ENCODE measurements at regions not wholly inside any gene's neighbourhood (a gene's known extent, or its start where the extent isn't known, plus 50 kb on each side); places are given as distances from the start of the nearest gene placed in this dataset.

DNA sequence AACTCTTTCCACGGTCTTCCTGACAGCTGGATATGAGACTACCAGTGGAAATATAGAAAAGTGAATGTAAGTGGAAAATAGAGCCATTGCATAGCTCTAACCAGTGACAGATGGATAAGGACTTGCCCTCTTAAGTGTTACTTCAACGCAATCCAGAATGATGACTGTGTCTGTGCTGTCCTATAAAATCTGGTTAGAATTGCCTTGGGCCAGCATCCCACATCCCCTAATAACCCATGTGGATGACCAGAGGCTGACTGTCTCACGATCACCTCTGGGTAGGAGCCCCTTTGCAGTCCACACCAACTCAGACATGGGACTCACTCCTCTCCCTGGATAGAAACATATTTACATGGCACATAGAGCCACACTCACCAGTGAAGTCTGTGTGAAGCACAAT lies 186.6 kb downstream of the C1D start:
- Histone ChIP-seq H3K4me1 (ENCODE audit: insufficient read depth) (peaks cover 5% of the 10 kb centered on the region), H2AFZ (no peak overlapping the region), H3K79me2 (no peaks in the 10 kb centered on the region)

DNA sequence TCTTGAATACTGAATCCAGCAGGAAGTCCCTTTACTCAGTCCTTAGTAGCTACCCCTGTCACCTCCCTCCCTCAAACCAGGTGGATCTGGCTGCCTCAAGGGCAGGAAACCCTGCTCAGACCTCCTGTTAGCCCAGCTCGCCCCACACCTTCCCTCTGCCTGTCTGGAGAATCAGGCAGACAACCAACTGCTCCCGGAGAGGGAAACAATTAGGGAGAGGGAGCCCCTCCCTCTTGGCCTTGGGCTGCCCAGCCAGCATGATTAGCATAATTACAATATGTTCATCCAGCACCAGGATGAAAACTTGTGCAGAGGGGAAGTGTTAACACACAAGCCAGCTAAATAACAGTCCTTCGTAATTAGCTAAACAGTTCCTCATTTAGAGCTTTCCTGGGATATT lies 185.5 kb downstream of the C1D start:
- no peak overlapping the region for H3K27ac ChIP-seq
- WGBS (ENCODE audit: low lambda C conversion rate, missing lambda C conversion rate) = 49% methylated on average over 3 of the region's 3 CpGs
- no peak overlapping the region for H3K4me3 ChIP-seq
- no peaks in the 10 kb centered on the region for H3K36me3 ChIP-seq (replicated peaks; ENCODE audit: insufficient read depth, low read depth)
- no peak overlapping the region for H2AFZ ChIP-seq
- H3K4me2 ChIP-seq = no peak overlapping the region
- no peaks in the 10 kb centered on the region for H3K79me2 ChIP-seq
- H3K4me1 ChIP-seq (ENCODE audit: insufficient read depth) = no peaks in the 10 kb centered on the region
- no peaks in the 10 kb centered on the region for H3K27me3 ChIP-seq
- no peak for DNase-seq (ENCODE audit: low spot score)
- TF ChIP-seq EZH2phosphoT487 (IDR thresholded peaks at IDR 0.05; ENCODE audit: low read depth, severe bottlenecking, unreplicated experiment) (no peak), EZH2 (IDR thresholded peaks at IDR 0.05; ENCODE audit: borderline replicate concordance) (no peak)
- TF ChIP-seq, protein P1, sequence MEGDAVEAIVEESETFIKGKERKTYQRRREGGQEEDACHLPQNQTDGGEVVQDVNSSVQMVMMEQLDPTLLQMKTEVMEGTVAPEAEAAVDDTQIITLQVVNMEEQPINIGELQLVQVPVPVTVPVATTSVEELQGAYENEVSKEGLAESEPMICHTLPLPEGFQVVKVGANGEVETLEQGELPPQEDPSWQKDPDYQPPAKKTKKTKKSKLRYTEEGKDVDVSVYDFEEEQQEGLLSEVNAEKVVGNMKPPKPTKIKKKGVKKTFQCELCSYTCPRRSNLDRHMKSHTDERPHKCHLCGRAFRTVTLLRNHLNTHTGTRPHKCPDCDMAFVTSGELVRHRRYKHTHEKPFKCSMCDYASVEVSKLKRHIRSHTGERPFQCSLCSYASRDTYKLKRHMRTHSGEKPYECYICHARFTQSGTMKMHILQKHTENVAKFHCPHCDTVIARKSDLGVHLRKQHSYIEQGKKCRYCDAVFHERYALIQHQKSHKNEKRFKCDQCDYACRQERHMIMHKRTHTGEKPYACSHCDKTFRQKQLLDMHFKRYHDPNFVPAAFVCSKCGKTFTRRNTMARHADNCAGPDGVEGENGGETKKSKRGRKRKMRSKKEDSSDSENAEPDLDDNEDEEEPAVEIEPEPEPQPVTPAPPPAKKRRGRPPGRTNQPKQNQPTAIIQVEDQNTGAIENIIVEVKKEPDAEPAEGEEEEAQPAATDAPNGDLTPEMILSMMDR (IDR thresholded peaks at IDR 0.05; ENCODE audit: poor library complexity) = no peak
- no peaks in the 10 kb centered on the region for H3K9me3 ChIP-seq (ENCODE audit: low read depth)
- H4K20me1 ChIP-seq (ENCODE audit: insufficient read depth, poor library complexity, severe bottlenecking) = no peaks in the 10 kb centered on the region
- H3K9me2 ChIP-seq (replicated peaks; ENCODE audit: insufficient read depth) = no peaks in the 10 kb centered on the region

More for the DNA sequence above, 186.6 kb downstream of the C1D start:
- TF ChIP-seq, protein P1 (IDR thresholded peaks at IDR 0.05; ENCODE audit: poor library complexity) = no peak
- TF ChIP-seq EZH2phosphoT487 (IDR thresholded peaks at IDR 0.05; ENCODE audit: low read depth, severe bottlenecking, unreplicated experiment) (no peak), EZH2 (IDR thresholded peaks at IDR 0.05; ENCODE audit: borderline replicate concordance) (no peak)
- Histone ChIP-seq H3K36me3 (replicated peaks; ENCODE audit: insufficient read depth, low read depth) (no peaks in the 10 kb centered on the region), H3K27me3 (no peaks in the 10 kb centered on the region), H4K20me1 (ENCODE audit: insufficient read depth, poor library complexity, severe bottlenecking) (no peaks in the 10 kb centered on the region), H3K9me2 (replicated peaks; ENCODE audit: insufficient read depth) (no peaks in the 10 kb centered on the region), H3K4me3 (no peak overlapping the region), H3K9me3 (ENCODE audit: low read depth) (no peaks in the 10 kb centered on the region), H3K27ac (no peak overlapping the region), H3K4me2 (no peak overlapping the region)
- DNase-seq (ENCODE audit: low spot score) = no peak
- WGBS (ENCODE audit: low lambda C conversion rate, missing lambda C conversion rate) = 77% methylated on average over 3 of the region's 3 CpGs

DNA sequence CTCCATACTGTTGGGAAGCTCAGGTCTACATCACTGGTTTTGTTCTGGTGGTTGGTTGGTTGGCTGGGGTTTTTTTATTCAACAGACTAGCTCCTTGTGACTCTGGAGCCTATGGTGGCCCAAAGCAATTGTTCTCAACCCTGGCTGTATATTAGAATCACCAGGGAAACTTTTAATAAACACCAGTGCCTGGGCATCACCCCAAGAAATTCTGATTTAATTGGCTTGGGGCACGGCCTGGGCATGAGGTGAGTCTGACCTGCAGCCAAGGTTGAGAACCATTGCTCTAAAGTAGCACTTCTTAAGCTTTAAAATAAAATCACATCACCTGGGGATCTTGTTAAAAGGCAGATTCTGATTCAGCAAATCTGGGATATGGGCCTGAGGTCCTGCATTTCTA lies 184.1 kb downstream of the C1D start:
- 100% methylated on average over 1 of the region's 1 CpG for WGBS (ENCODE audit: low lambda C conversion rate, missing lambda C conversion rate)
- Histone ChIP-seq H3K4me2 (no peak overlapping the region), H3K27ac (no peak overlapping the region), H4K20me1 (ENCODE audit: insufficient read depth, poor library complexity, severe bottlenecking) (no peaks in the 10 kb centered on the region), H3K36me3 (replicated peaks; ENCODE audit: insufficient read depth, low read depth) (no peaks in the 10 kb centered on the region), H3K4me1 (ENCODE audit: insufficient read depth) (no peaks in the 10 kb centered on the region), H2AFZ (no peak overlapping the region), H3K9me3 (ENCODE audit: low read depth) (no peaks in the 10 kb centered on the region), H3K4me3 (no peak overlapping the region), H3K27me3 (no peaks in the 10 kb centered on the region), H3K9me2 (replicated peaks; ENCODE audit: insufficient read depth) (no peaks in the 10 kb centered on the region), H3K79me2 (no peaks in the 10 kb centered on the region)
- no peak for TF ChIP-seq EZH2 (IDR thresholded peaks at IDR 0.05; ENCODE audit: borderline replicate concordance)
- TF ChIP-seq, protein P1 (IDR thresholded peaks at IDR 0.05; ENCODE audit: poor library complexity) = no peak
- TF ChIP-seq EZH2phosphoT487 (IDR thresholded peaks at IDR 0.05; ENCODE audit: low read depth, severe bottlenecking, unreplicated experiment) = no peak
- DNase-seq (ENCODE audit: low spot score) = no peak

Measured in hepatocyte (in vitro differentiated cells).